IMR-90 (cell line): ENCODE measurements at regions not wholly inside any gene's neighbourhood (a gene's known extent, or its start where the extent isn't known, plus 50 kb on each side); places are given as distances from the start of the nearest gene placed in this dataset.

Experiments used
- ATAC-seq: fragments of 200-7000 bp; cut with Tn5 transposase; 2 replicates; pipeline ENCODE4 v1.9.1; 2020; ENCODE audit warnings: low read depth, mild to moderate bottlenecking, moderate library complexity
- BruUV-seq: library from RNA; stranded (reverse); fragments of 400-500 nt; replicated peaks from 2 replicates; lab custom pipeline; 2021; lab: Mats Ljungman, UMichigan
- CTCF ChIA-PET: fragments of 300-600 bp; formaldehyde crosslinking; extraction: SDS; loops from one replicate; lab custom pipeline; 2021; ENCODE audit warnings: antibody characterized with exemption; lab: Yijun Ruan, JAX
- POLR2A ChIA-PET: fragments of 300-600 bp; sonication (Branson Sonifier 250); formaldehyde crosslinking; loops from one replicate; lab custom pipeline; 2022; ENCODE audit warnings: antibody characterized with exemption; ENCODE audit not compliant: unreplicated experiment; lab: Charles Lee
- DNase-seq: peaks from one replicate; pipeline ENCODE4 v3.0.0; 2013
- H2AFZ ChIP-seq: replicated peaks from 2 replicates; pipeline ENCODE3; 2013; ENCODE audit warnings: low read length, mild to moderate bottlenecking; ENCODE audit not compliant: poor library complexity
- H2AK5ac ChIP-seq: 2 replicates; pipeline ENCODE4 v1.6.1; 2013; ENCODE audit warnings: low read depth, low read length, inconsistent platforms
- H2AK9ac ChIP-seq: replicated peaks from 2 replicates; pipeline ENCODE3; 2013; ENCODE audit warnings: mild to moderate bottlenecking, low read depth, low read length, moderate library complexity; ENCODE audit not compliant: poor library complexity
- H2BK120ac ChIP-seq: 2 replicates; pipeline ENCODE4 v1.6.1; 2013; ENCODE audit warnings: low read depth, low read length, inconsistent platforms
- H2BK15ac ChIP-seq: 3 replicates; pipeline ENCODE4 v1.6.1; 2013; ENCODE audit warnings: low read depth, low read length, inconsistent platforms
- H2BK20ac ChIP-seq: 2 replicates; pipeline ENCODE4 v1.6.1; 2013; ENCODE audit warnings: low read depth, mild to moderate bottlenecking, inconsistent platforms, low read length, moderate library complexity
- H2BK5ac ChIP-seq: 2 replicates; pipeline ENCODE4 v1.6.1; 2013; ENCODE audit warnings: mild to moderate bottlenecking, low read depth, low read length, inconsistent platforms; ENCODE audit not compliant: poor library complexity, severe bottlenecking
- H3K14ac ChIP-seq: replicated peaks from 2 replicates; pipeline ENCODE4 v1.6.1; 2013; ENCODE audit warnings: low read depth, low read length, inconsistent platforms
- H3K18ac ChIP-seq: 2 replicates; pipeline ENCODE4 v1.6.1; 2013; ENCODE audit warnings: low read depth, low read length, control low read depth
- H3K23ac ChIP-seq: 2 replicates; pipeline ENCODE4 v1.6.1; 2013; ENCODE audit warnings: low read depth, low read length, inconsistent platforms
- H3K27ac ChIP-seq: 2 replicates; pipeline ENCODE4 v1.5.1; 2013; ENCODE audit warnings: mild to moderate bottlenecking, control low read depth, low read length; ENCODE audit not compliant: insufficient read depth
- H3K27me3 ChIP-seq: 2 replicates; pipeline ENCODE4 v1.6.1; 2013; ENCODE audit warnings: low read length; ENCODE audit not compliant: control insufficient read depth, insufficient read depth
- H3K36me3 ChIP-seq: 2 replicates; pipeline ENCODE4 v1.6.1; 2013; ENCODE audit warnings: low read length, mixed read lengths; ENCODE audit not compliant: control insufficient read depth, insufficient read depth
- H3K4ac ChIP-seq: 2 replicates; pipeline ENCODE4 v1.6.1; 2013; ENCODE audit warnings: low read depth, low read length, inconsistent platforms
- H3K4me1 ChIP-seq: 2 replicates; pipeline ENCODE4 v1.6.1; 2013; ENCODE audit warnings: low read length, mixed read lengths; ENCODE audit not compliant: control insufficient read depth, insufficient read depth
- H3K4me2 ChIP-seq: 2 replicates; pipeline ENCODE4 v1.6.1; 2013; ENCODE audit warnings: low read depth, mild to moderate bottlenecking, control low read depth, low read length, moderate library complexity
- H3K4me3 ChIP-seq: 2 replicates; pipeline ENCODE4 v1.5.1; 2013; ENCODE audit warnings: low read depth, mild to moderate bottlenecking, control low read depth, low read length, moderate library complexity; ENCODE audit not compliant: insufficient read depth
- H3K56ac ChIP-seq: 2 replicates; pipeline ENCODE4 v1.6.1; 2013; ENCODE audit warnings: low read length, inconsistent platforms; ENCODE audit not compliant: insufficient read depth; ENCODE audit errors: extremely low read depth
- H3K79me1 ChIP-seq, 2 experiments: 2 replicates each; pipeline ENCODE4 v1.6.1; 2013; ENCODE audit warnings: low read length in 2 of 2, inconsistent platforms in 1 of 2, low read depth in 1 of 2
- H3K9ac ChIP-seq: 2 replicates; pipeline ENCODE4 v1.6.1; 2013; ENCODE audit warnings: low read depth, low read length, control low read depth
- H3K9me1 ChIP-seq: 2 replicates; pipeline ENCODE4 v1.6.1; 2013; ENCODE audit warnings: low read length, inconsistent platforms; ENCODE audit not compliant: insufficient read depth
- H3K9me3 ChIP-seq: 2 replicates; pipeline ENCODE4 v1.6.1; 2013; ENCODE audit warnings: low read length; ENCODE audit not compliant: control insufficient read depth, insufficient read depth
- H4K20me1 ChIP-seq: 2 replicates; pipeline ENCODE4 v1.6.1; 2013; ENCODE audit warnings: low read length, inconsistent platforms; ENCODE audit not compliant: insufficient read depth
- H4K5ac ChIP-seq: 2 replicates; pipeline ENCODE4 v1.6.1; 2013; ENCODE audit warnings: mild to moderate bottlenecking, low read depth, low read length, control low read depth
- H4K8ac ChIP-seq, 2 experiments: 2 replicates each; pipeline ENCODE4 v1.6.1; 2013; ENCODE audit warnings: low read depth in 2 of 2, low read length in 2 of 2, control low read depth in 1 of 2, inconsistent platforms in 1 of 2
- H4K91ac ChIP-seq: 2 replicates; pipeline ENCODE4 v1.6.1; 2013; ENCODE audit warnings: low read depth, low read length, inconsistent platforms; ENCODE audit not compliant: insufficient read depth
- BHLHE40 ChIP-seq: fragments of 150-350 bp; IDR thresholded peaks from 2 replicates; pipeline ENCODE4 v1.6.1; 2016; ENCODE audit warnings: mild to moderate bottlenecking, low read depth, low read length
- CEBPB ChIP-seq: IDR thresholded peaks from 2 replicates; pipeline ENCODE4 v1.6.1; 2012; ENCODE audit warnings: low read depth, low read length, improper control_type of control experiment
- CHD1 ChIP-seq: IDR thresholded peaks from 2 replicates; pipeline ENCODE4 v1.6.1; 2012; ENCODE audit warnings: low read depth, low read length, improper control_type of control experiment
- FOS ChIP-seq: fragments of 150-350 bp; IDR thresholded peaks from 2 replicates; pipeline ENCODE4 v1.6.1; 2016; ENCODE audit warnings: low read depth, low read length
- MAFK ChIP-seq: IDR thresholded peaks from 2 replicates; pipeline ENCODE4 v1.6.1; 2012; ENCODE audit warnings: low read depth, low read length, improper control_type of control experiment
- MAZ ChIP-seq: IDR thresholded peaks from 2 replicates; pipeline ENCODE4 v1.6.1; 2012; ENCODE audit warnings: low read depth, mild to moderate bottlenecking, low read length, improper control_type of control experiment, moderate library complexity, borderline replicate concordance
- POLR2A ChIP-seq: IDR thresholded peaks from 2 replicates; pipeline ENCODE4 v1.6.1; 2012; ENCODE audit warnings: mild to moderate bottlenecking, low read depth, low read length
- dilution Hi-C: fragments of 300-500 bp; cut with HindIII; formaldehyde crosslinking; loops from one replicate; pipeline ENCODE4 v1.14.3; 2018; ENCODE audit warnings: low sequenced_read_pairs; ENCODE audit not compliant: unreplicated experiment
- in situ Hi-C: fragments of 300-500 bp; cut with MboI; formaldehyde crosslinking; loops from 3 replicates; pipeline ENCODE4 v1.14.3; 2019; ENCODE audit warnings: low sequenced_read_pairs, inconsistent platforms, mixed read lengths
- intact Hi-C: fragments of 100-400 bp; cut with micrococcal nuclease; formaldehyde crosslinking; loops from 2 replicates; pipeline ENCODE4 v1.10.0; 2022
- TF ChIP-seq, protein P1 (sequence below): fragments of 150-350 bp; IDR thresholded peaks from 2 replicates; pipeline ENCODE4 v1.6.1; 2016; ENCODE audit warnings: low read depth, mild to moderate bottlenecking, low read length, moderate library complexity, borderline replicate concordance
- TF ChIP-seq, protein P2 (sequence below): fragments of 150-350 bp; IDR thresholded peaks from 2 replicates; pipeline ENCODE4 v1.6.1; 2017; ENCODE audit warnings: mild to moderate bottlenecking, antibody characterized with exemption, low read length, low read depth

DNA sequence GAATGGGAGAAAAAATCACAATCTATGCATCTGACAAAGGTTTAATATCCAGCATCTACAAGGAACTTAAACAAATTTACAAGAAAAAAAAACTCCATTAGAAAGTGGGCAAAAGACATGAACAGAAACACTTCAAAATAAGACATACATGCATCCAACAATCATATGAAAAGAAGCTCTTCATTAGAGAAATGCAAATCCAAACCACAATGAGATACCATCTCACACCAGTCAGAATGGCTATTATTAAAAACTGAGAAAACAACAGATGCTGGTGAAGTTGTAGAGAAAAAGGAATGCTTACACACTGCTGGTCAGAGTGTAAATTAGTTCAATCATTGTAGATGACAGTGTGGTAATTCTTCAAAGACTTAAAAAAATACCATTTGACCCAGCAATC is 306.0 kb upstream of the TBX22 start:
- H2AK5ac ChIP-seq, result no peak overlapping the region
- ChIA-PET CTCF (no interaction called here), POLR2A (no interaction called here)
- dilution Hi-C loops (no loop called here), intact Hi-C loops (no loop called here), in situ Hi-C loops (no loop called here)
- no peak overlapping the region for H3K23ac ChIP-seq
- H3K18ac ChIP-seq, result no peak overlapping the region
- H3K9me3 ChIP-seq, result no peaks in the 10 kb centered on the region
- no peak overlapping the region for H3K56ac ChIP-seq
- no peaks in the 10 kb centered on the region for H3K36me3 ChIP-seq
- no peaks in the 10 kb centered on the region for H3K79me1 ChIP-seq
- H3K9me1 ChIP-seq, result no peaks in the 10 kb centered on the region
- H2BK120ac ChIP-seq, result no peak overlapping the region
- no peak overlapping the region for H4K8ac ChIP-seq
- DNase-seq (no peak), ATAC-seq (no peak)
- no peak overlapping the region for H4K5ac ChIP-seq
- H2AK9ac ChIP-seq, result no peak overlapping the region
- no peak overlapping the region for H4K91ac ChIP-seq
- BruUV-seq, result no TSS peak
- H3K4ac ChIP-seq, result no peak overlapping the region
- H3K14ac ChIP-seq, result no peak overlapping the region
- H2BK15ac ChIP-seq, result no peak overlapping the region
- no peak overlapping the region for H3K4me2 ChIP-seq
- no peak overlapping the region for H3K4me3 ChIP-seq
- TF ChIP-seq, protein P1, sequence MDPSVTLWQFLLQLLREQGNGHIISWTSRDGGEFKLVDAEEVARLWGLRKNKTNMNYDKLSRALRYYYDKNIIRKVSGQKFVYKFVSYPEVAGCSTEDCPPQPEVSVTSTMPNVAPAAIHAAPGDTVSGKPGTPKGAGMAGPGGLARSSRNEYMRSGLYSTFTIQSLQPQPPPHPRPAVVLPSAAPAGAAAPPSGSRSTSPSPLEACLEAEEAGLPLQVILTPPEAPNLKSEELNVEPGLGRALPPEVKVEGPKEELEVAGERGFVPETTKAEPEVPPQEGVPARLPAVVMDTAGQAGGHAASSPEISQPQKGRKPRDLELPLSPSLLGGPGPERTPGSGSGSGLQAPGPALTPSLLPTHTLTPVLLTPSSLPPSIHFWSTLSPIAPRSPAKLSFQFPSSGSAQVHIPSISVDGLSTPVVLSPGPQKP, result no peak
- TF ChIP-seq MAFK (no peak), POLR2A (no peak), MAZ (no peak), BHLHE40 (no peak), CEBPB (no peak), CHD1 (no peak), FOS (no peak)
- TF ChIP-seq, protein P2, sequence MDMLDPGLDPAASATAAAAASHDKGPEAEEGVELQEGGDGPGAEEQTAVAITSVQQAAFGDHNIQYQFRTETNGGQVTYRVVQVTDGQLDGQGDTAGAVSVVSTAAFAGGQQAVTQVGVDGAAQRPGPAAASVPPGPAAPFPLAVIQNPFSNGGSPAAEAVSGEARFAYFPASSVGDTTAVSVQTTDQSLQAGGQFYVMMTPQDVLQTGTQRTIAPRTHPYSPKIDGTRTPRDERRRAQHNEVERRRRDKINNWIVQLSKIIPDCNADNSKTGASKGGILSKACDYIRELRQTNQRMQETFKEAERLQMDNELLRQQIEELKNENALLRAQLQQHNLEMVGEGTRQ, result no peak
- H3K9ac ChIP-seq, result no peak overlapping the region
- H4K20me1 ChIP-seq, result no peaks in the 10 kb centered on the region
- no peaks in the 10 kb centered on the region for H3K4me1 ChIP-seq
- no peak overlapping the region for H2BK20ac ChIP-seq
- no peak overlapping the region for H3K27ac ChIP-seq
- H2BK5ac ChIP-seq, result no peak overlapping the region
- no peak overlapping the region for H2AFZ ChIP-seq
- no peaks in the 10 kb centered on the region for H3K27me3 ChIP-seq
